LNCaP clone FGC (cell line): ENCODE measurements at regions not wholly inside any gene's neighbourhood (a gene's known extent, or its start where the extent isn't known, plus 50 kb on each side); places are given as distances from the start of the nearest gene placed in this dataset.
A peak's percentile ranks its signal among the peaks of the same experiment; 100 is the strongest.

ENCODE experiments used
- DNase-seq: peaks from one replicate; pipeline ENCODE4 v3.0.0-alpha.2; 2011; ENCODE audit warnings: low read depth
- H3K4me3 ChIP-seq: 2 replicates; pipeline ENCODE4 v1.5.1; 2011; ENCODE audit warnings: mild to moderate bottlenecking, low read depth, low read length, control low read depth
- TF ChIP-seq, protein P1 (sequence below): IDR thresholded peaks from 2 replicates; pipeline ENCODE4 v1.5.1; 2012; ENCODE audit warnings: mild to moderate bottlenecking; ENCODE audit not compliant: control insufficient read depth, insufficient read depth; ENCODE audit errors: extremely low read depth

DNA sequence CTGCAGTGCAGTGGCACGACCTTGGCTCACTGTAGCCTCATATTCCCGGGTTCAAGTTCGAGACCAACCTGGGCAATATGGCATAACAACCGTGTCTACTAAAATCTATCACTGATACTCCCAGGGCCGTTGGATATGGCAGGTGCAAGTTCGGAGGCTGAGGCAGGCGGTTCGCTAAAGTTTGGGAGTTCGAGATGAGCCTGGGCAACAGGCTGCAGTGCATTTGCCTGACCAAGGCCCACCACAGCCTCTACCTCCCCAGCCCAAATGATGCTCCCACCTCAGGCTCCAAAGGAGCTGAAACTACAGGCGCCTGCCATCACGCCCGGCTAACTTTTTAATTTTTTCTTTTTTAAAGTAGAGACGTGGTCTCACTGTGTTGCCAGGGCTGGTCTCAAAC is 177.1 kb upstream of the ALG10B start:
- TF ChIP-seq, protein P1, sequence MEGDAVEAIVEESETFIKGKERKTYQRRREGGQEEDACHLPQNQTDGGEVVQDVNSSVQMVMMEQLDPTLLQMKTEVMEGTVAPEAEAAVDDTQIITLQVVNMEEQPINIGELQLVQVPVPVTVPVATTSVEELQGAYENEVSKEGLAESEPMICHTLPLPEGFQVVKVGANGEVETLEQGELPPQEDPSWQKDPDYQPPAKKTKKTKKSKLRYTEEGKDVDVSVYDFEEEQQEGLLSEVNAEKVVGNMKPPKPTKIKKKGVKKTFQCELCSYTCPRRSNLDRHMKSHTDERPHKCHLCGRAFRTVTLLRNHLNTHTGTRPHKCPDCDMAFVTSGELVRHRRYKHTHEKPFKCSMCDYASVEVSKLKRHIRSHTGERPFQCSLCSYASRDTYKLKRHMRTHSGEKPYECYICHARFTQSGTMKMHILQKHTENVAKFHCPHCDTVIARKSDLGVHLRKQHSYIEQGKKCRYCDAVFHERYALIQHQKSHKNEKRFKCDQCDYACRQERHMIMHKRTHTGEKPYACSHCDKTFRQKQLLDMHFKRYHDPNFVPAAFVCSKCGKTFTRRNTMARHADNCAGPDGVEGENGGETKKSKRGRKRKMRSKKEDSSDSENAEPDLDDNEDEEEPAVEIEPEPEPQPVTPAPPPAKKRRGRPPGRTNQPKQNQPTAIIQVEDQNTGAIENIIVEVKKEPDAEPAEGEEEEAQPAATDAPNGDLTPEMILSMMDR = no peak
- H3K4me3 ChIP-seq = no peak overlapping the region; the same call in 1 of the 2 replicates
- DNase-seq = no peak

DNA sequence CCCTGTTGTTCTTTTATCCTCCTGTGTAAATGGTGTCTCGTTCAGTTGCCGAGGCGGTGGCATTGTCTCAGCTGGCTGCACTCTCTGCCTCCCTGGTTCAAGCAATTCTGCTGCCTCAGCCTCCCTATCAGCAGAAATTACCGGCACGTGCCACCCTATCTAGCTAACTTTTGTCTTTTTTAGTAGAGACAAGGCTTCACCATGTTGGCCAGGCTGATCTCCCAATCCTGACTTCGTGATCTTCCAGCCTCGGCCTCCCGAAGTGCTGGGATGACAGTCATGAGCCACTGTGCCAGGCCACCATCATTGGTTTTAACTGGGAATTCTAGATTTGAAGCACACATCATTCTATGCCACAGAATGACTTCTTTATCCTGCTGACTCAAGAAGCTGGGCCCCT is 175.3 kb upstream of the ALG10B start:
- TF ChIP-seq, protein P1 = no peak
- DNase-seq = no peak
- no peak overlapping the region for H3K4me3 ChIP-seq

DNA sequence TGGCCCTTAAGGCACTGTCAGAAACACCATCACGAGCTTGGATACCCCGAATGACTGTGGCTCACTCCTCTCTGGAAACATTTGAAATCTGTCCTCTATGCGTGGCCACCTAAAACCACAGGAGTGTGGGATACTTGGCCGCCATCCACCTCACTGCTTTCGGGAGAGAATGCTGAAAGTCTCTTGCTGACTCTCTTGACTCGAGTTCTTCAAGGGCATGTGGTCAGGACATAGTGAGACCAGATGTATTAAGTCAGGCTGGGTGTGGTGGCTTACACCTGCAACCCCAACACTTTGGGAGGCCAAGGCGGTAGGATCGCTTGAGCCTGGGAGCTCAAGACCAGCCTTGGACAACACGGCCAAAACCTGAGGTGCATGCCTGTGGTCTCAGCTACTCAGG is 174.7 kb upstream of the ALG10B start:
- TF ChIP-seq, protein P1 = no peak
- no peak overlapping the region for H3K4me3 ChIP-seq
- DNase-seq = no peak

DNA sequence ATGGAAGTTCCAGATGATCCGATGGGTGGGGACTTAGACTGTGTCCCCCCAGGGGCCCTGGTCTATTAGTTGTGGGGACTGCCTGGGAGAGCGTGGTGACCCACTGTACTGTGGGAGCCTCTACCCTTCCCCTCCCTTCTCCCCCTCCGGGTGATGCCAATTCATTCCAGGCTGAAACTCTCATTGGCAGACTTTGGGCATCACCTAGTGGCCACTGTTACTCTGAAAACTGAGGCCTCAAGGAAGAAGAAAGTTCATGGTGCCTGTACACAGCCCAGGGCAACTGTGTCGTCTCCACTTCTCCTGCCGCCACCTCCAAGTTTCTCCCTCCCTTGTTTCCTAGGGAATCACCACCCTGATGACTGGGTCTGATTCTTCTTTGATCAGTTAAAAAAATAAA is 173.6 kb upstream of the ALG10B start:
- no peak for DNase-seq
- TF ChIP-seq, protein P1 = peak; percentile 44
- no peak overlapping the region for H3K4me3 ChIP-seq

DNA sequence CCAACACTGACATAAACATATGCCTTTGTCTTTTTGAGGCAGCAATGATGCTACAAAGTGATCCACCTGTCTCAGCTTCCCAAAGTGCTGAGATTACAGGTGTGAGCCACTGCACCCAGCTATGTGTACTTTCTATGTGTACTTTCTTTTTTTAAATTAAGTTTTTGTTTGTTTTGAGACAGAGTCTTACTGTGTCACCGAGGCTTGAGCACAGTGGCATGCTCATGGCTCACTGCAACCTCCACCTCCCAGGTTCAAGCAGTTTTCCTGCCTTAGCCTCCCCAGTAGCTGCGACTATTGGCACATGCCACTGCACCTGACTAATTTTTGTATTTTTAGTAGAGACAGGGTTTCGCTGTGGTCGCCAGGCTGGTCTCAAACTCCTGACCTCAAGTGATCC is 172.5 kb upstream of the ALG10B start:
- DNase-seq = no peak
- TF ChIP-seq, protein P1 = no peak
- H3K4me3 ChIP-seq = no peak overlapping the region

DNA sequence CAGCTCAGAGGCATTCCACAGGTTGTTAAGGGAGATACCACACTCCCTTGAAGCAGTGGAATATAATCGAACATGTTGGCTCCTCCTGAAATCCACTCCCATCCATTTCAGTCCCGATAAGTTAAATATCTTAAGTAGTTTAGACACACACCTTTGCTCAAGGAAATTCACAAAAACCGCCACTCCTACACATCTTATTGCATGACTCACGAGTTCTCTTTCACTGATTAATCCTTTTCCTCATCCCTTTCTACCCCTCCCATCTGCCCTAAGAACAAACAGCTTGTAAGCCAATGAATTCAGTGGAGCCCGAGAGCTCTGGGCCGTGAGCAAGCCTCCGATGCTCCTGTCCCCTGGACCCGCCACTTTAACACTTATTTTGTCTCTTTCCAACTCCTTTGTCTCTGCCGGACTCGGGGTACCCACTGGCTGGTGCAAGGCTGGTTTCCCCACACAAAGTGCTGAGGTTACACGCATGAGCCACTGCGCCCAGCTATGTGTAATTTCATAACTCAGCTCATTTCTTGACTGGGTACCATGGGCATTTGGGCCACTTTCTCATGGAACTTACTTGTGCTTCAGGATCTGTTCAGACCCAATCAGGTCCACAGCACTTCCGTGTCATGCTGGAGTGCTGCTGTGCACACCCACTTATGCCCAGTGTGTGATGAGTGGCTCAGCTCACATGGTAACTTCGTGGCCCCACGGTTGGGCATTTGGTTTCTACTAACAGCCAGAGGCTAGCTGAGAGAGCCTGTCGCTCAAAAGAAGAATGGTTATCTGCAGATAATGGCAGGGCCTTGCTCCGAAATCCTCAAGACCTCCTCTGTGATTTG is 171.8 kb upstream of the ALG10B start:
- TF ChIP-seq, protein P1 = no peak
- H3K4me3 ChIP-seq = no peak overlapping the region
- DNase-seq = no peak
